Thyroid gland (tissue), 4 donors: ENCODE measurements at regions not wholly inside any gene's neighbourhood (a gene's known extent, or its start where the extent isn't known, plus 50 kb on each side); places are given as distances from the start of the nearest gene placed in this dataset.

Experiments used
- CTCF ChIP-seq, 6 experiments: fragments of 200-600 bp in 3 of 6; fragments of 450-650 bp in 3 of 6; sonication (generic) in 3 of 6; IDR thresholded peaks; one replicate each; pipeline ENCODE4 v1.5.1; 2016 to 2019; ENCODE audit warnings: antibody characterized with exemption in 6 of 6, mild to moderate bottlenecking in 2 of 6, inconsistent platforms in 1 of 6, moderate library complexity in 1 of 6
- POLR2A ChIP-seq, 2 donors: fragments of 450-650 bp; IDR thresholded peaks; one replicate each; pipeline ENCODE4 v1.6.1; 2017; ENCODE audit warnings: antibody characterized with exemption in 2 of 2, mild to moderate bottlenecking in 2 of 2, moderate library complexity in 1 of 2

- TF ChIP-seq CTCF (IDR thresholded peaks at IDR 0.05) (no peak), POLR2A (IDR thresholded peaks at IDR 0.05) (no peak)
Observed at GRCh38 chr7:135845415-135846075, 96.9 kb upstream of the FAM180A start.
